GM18867 (cell line): ENCODE measurements at regions not wholly inside any gene's neighbourhood (a gene's known extent, or its start where the extent isn't known, plus 50 kb on each side); places are given as distances from the start of the nearest gene placed in this dataset.
"Not testable (repeated sequence)": the region's sequence is repeated elsewhere in the genome, so short reads cannot be mapped to it uniquely, and the experiment has no call there.

ENCODE experiments used
- ATAC-seq: cut with Tn5 transposase; IDR thresholded peaks from one replicate; pipeline ENCODE4 v1.9.1; 2021; ENCODE audit warnings: mild to moderate bottlenecking, moderate library complexity; ENCODE audit not compliant: unreplicated experiment

DNA sequence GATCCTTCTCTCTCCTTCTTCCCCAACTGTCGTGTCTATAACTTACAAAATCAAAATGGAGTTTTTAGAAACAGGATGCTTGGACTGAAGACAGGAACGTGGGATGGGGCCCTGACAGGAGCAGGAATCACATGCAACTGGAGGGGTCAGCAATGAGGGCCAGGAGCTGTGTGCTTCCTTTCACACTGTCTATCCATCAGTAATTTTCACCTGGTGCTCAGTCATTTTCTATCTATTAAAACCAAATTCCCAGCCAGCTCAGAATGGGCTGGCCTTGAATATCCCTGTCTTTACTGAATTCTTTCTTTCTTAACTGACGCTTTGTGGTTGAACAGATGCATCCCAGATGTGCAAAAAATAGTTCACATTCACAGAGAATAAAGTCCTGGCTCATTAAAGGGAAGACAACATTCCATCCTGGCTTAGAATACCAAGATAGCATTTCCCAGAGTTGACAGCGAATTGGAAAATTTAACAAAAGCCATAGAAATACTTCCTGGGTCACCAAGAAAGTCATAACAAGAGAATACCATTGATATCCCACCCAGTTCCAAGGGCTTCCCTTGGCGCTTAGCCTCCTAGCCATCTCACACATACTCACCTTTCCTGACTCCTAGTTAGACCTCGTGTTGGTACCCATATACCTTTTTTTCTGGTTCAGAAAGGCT, 588.1 kb downstream of the TTLL7 start:
- ATAC-seq = not testable (repeated sequence)

DNA sequence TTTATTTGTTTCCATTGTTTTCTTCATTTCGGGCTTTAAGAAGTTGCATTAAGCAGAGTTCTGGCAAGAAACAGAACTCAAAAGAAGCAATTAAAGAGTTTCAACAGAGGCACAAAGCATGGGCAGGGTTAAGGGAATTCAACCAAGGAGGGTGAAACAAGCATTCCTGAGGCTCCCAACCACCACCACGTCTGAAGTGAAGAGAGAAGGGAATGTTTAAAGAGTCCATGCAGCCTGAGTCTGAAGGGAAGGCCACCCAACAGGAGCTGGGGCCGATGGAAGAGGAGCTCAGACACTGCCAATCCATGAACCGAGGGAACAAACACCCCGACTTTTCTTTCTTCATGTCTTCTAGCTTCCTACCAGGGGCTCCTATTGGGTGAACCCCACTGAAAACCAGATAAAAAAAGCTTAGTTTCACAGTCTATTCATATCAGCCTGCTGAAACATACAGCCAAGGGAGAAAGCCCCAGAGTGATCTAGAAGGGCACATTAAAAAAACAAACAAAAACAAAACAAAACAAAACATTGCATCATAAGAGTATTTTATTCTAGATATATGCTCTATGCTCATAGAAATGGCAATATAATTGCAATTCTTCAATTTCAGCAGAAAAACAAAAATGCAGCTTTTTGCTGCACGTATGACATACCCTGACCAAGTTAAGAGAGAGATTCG, 592.1 kb downstream of the TTLL7 start:
- ATAC-seq = peak; percentile 42

DNA sequence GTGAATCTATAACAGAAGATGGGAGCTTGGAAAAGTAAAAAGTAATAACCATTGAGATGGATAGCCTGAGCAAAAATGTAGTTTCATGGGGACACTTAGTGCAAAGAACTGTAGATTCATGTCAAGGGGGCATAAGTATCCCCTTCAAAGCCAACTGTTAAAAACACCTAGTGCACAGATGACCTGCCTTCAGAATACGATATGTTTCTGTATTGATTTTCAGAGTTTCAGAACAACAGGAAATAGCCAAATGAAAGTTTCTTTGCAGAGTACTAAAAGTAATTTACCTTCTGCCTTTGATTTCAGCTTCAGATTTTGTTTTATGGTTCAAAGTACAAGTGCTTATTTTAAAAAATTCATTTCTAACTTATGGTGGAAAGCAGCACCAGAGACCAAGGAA, 593.1 kb downstream of the TTLL7 start:
- ATAC-seq = peak; percentile 72

- peak; percentile 40 for ATAC-seq
Observed at GRCh38 chr1:83403500-83403899, 595.4 kb downstream of the TTLL7 start.

GRCh38 chr1:83401146-83401545, 597.8 kb downstream of the TTLL7 start:
- not testable (repeated sequence) for ATAC-seq

DNA sequence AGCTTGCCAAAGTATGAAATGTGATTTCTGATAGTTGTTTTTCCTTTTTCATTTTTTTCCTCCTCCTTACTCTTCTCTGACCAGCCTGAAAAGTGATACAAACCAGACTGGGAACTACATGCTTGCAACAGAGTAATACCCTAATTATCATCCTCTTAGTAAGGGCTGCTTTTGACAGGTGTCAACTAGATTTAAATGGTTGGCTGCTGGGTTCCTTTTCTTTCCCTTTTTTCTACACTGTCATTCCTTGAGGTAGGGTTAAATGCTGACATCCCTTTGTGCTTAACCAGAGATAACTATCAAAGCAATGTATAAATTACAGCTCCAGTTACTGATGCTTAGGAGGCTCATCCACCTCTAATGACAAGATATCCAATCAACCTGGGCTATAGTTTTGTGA, 598.8 kb downstream of the TTLL7 start:
- ATAC-seq = not testable (repeated sequence)

DNA sequence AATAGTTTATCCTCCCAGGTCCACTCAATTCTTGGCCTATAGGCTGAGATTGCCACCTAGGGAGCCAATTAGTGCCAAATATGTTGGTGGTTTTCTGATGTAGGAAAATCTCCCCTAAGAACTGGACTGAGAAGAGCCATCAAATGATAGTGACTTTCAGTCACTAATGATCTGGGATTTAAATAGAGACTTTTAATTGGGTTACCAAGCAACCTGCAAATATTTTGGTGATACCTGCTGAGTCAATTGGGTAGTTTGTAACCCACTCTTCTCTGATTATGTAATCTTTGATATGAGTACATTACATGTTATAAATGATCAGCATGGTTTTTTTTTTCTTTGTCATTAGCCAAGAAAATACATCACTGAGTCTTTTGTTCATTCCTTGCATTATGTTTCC, 600.8 kb downstream of the TTLL7 start:
- ATAC-seq = not testable (repeated sequence)

- not testable (repeated sequence) for ATAC-seq
Observed at GRCh38 chr1:83395130-83395529, 603.8 kb downstream of the TTLL7 start.

GRCh38 chr1:83386946-83387345, 612.0 kb downstream of the TTLL7 start:
- not testable (repeated sequence) for ATAC-seq

- ATAC-seq = not testable (repeated sequence)
Observed at GRCh38 chr1:83383107-83383506, 615.8 kb downstream of the TTLL7 start.

DNA sequence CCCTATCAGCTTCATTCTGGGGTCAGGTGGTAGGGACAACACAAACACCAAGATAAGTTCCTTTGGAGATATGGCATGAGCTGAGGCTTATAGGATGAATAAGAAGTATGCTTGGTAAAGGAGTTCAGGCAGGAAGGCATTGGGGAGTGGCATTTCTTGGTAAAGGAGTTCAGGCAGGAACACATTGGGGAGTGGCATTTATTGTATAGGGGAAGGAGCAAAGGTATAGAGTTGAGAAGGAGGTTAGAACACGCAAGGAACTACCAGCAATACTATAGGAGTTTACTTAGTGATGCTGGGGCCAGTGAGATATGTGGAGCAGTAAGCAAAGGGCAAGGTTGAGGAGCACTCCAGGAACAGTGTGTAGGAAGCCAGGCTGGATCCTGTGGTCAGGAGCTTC, 625.9 kb downstream of the TTLL7 start:
- ATAC-seq = not testable (repeated sequence)

- ATAC-seq = not testable (repeated sequence)
Observed at GRCh38 chr1:83369853-83370252, 629.1 kb downstream of the TTLL7 start.

- not testable (repeated sequence) for ATAC-seq
Observed at GRCh38 chr1:83365320-83365719, 633.6 kb downstream of the TTLL7 start.

DNA sequence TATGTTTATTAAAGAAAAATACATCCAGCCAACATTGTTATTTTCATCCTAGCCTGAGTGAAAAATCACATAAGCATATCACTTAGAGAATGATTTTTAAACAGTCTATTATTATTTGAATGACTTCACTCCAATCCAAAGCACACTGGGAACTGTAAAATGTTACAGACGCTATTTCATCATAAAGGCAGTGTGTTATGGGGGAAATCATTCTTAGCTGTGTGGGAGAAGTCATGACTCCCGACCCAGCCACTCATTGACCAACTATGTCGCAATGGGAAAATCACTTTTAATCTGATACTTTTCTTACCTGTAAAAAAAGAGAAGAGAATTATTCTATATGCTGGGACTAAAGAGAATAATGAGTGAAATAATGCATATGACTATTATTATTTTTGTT, 653.6 kb downstream of the TTLL7 start:
- ATAC-seq = not testable (repeated sequence)

DNA sequence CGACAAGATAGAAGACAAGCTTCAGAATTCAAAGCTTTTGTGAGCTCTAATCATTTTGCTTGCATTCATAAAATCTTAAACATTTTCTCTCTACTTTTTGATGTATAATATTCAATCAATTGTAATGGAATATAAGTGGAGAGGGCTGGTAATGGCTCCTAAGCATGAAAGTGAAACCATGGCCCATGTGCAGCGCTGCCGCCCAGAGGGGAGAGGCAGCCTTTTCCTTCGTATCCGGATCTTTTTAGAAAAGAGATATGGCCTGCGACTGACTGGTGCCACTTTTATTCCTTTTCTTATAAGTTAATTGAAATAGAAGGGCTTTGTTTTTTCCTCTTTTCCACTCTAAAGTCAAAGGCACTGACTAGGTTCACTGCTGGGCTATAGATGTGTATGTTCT, 655.2 kb downstream of the TTLL7 start:
- ATAC-seq = not testable (repeated sequence)

DNA sequence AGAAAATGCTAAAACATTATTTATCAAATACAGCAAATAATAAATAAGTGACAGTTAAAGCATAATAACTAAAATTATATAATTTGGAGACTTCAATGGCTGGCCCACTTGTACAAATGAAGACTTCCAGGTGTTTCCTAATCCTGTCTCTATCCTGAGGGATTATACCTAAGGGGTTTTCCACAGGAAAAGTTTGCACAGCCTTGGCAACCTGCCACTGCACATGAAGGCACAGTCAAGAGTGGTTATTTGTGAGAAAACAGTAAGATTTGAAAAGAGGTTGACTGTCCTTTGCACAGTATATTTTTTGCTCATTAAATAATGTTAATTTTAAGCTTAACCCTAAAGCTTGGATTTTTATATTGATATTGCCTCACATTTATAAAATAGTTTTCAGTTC, 655.9 kb downstream of the TTLL7 start:
- ATAC-seq = not testable (repeated sequence)

GRCh38 chr1:83332308-83332707, 666.6 kb downstream of the TTLL7 start:
- not testable (repeated sequence) for ATAC-seq

DNA sequence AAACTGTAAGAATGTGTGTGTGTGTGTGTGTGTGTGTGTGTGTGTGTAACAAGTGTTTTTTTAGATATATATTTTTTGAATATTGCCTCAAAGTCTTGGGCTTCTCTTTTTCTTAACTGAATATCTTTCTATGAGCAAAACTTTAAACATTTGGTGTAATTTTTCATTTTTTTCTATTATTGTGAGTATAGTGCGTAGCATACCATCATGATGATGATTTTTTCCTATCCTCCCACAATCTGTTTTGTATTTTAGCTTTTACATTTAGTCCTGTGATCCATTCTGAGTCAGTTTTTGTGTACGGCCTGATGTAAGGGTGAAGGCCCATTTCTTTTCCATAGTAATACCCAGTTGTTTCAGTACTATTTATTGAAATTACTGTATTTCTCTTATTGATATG, 680.6 kb downstream of the TTLL7 start:
- no peak for ATAC-seq

DNA sequence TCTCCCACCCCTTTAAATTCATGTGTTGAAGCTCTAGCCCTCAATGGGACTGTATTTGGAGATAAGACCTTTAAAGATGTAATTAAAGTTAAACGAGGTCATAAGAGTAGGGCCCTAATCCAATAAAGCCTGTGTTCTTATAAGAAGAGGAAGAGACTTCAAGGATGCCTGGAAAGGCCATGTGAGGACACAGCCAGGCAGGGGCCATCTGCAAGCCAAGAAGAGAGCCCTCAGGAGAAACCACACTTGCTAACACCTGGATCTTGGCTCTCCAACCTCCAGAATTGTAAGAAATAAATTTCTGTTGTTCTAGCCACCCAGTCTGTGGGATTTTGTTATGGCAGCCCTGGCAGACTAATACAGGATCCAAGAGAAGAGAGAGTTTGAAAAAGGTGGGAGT, 683.5 kb downstream of the TTLL7 start:
- not testable (repeated sequence) for ATAC-seq

DNA sequence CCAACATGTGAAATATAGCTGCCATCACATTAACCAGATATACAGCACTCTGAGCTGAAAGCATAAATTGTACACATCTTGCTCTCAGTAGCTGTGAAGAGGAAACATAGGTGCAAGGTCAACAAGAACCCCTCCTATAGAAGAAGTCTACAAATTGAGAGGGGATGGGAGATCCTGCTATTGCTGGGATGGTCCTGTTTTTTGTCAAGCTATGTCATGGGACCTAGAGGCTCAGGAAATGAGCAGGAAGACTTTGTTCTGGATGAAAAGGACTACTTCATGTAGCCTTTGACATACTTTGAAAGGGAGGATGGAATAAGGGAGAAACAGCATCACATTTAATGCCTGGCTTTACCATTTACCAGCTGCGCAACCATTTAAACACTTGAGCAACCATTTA, 688.8 kb downstream of the TTLL7 start:
- ATAC-seq = not testable (repeated sequence)

GRCh38 chr1:83309035-83309434, 689.9 kb downstream of the TTLL7 start:
- ATAC-seq = not testable (repeated sequence)

DNA sequence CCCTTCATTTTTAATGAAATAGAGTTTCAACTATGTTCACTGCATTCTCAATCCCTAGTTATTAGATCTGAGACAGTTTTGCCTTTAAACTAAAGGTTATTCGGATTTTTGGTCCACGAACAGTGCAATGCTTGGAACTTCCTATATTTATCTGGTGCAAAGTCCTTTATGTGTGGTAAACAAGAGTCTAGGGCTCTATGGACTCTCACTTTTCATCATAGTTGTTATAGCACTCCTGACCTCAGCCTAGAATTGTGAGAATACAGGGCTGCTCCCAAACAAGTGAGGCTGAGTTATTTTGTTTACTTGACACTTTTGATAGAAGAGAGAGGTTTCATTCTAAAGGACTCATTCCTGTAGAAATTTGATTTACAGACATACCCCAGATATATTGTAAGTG, 692.1 kb downstream of the TTLL7 start:
- ATAC-seq = not testable (repeated sequence)
